Stimulated activated CD4-positive, alpha-beta T cell treated with anti-CD3 and anti-CD28 coated beads, Interleukin-12 subunit alpha, Interleukin-12 subunit beta, amount 100 ng/mL, for 48 hours (primary cell): ENCODE measurements at regions not wholly inside any gene's neighbourhood (a gene's known extent, or its start where the extent isn't known, plus 50 kb on each side); places are given as distances from the start of the nearest gene placed in this dataset.
A peak's percentile ranks its signal among the peaks of the same experiment; 100 is the strongest.
"Not testable (repeated sequence)": the region's sequence is repeated elsewhere in the genome, so short reads cannot be mapped to it uniquely, and the experiment has no call there.

Source experiments
- DNase-seq, 3 donors: peaks; one replicate each; pipeline ENCODE4 v3.0.0-alpha.2; 2020; ENCODE audit warnings: low read depth in 2 of 3, low spot score in 1 of 3

GRCh38 chr17:63171428-63172393 is 205.7 kb downstream of the TANC2 start:
- DNase-seq, result no peak

GRCh38 chr17:63173450-63173849 is 207.4 kb downstream of the TANC2 start:
- DNase-seq, result no peak

- no peak for DNase-seq
Measured at GRCh38 chr17:63173903-63174302, 207.9 kb downstream of the TANC2 start.

- DNase-seq, result no peak
Measured at GRCh38 chr17:63178530-63178929, 212.5 kb downstream of the TANC2 start.

- DNase-seq, result no peak
Measured at GRCh38 chr17:63181856-63182255, 215.8 kb downstream of the TANC2 start.

GRCh38 chr17:63185420-63185819 is 219.4 kb downstream of the TANC2 start:
- DNase-seq, result no peak

GRCh38 chr17:63189082-63189481 is 223.0 kb downstream of the TANC2 start:
- DNase-seq, result no peak

GRCh38 chr17:63189930-63190329 is 223.9 kb downstream of the TANC2 start:
- no peak for DNase-seq

- DNase-seq, result no peak
Measured at GRCh38 chr17:63190821-63191370, 224.9 kb downstream of the TANC2 start.

- no peak for DNase-seq
Measured at GRCh38 chr17:63191610-63192009, 225.6 kb downstream of the TANC2 start.

- no peak for DNase-seq
Measured at GRCh38 chr17:63193827-63194226, 227.8 kb downstream of the TANC2 start.

GRCh38 chr17:63196772-63197335 is 230.8 kb downstream of the TANC2 start:
- no peak for DNase-seq

GRCh38 chr17:63203652-63204051 is 237.6 kb downstream of the TANC2 start:
- DNase-seq, result no peak

- DNase-seq, result no peak
Measured at GRCh38 chr17:63221939-63222338, 224.2 kb downstream of the CYB561 start.

- DNase-seq, result peak; percentile 7 to 14 (median 8)
Measured at GRCh38 chr17:63222655-63223054, 223.5 kb downstream of the CYB561 start.

- DNase-seq, result no peak
Measured at GRCh38 chr17:63223212-63223911, 222.7 kb downstream of the CYB561 start.

GRCh38 chr17:63224644-63225043 is 221.5 kb downstream of the CYB561 start:
- no peak for DNase-seq

- DNase-seq, result not testable (repeated sequence)
Measured at GRCh38 chr17:63226720-63227119, 219.4 kb downstream of the CYB561 start.

GRCh38 chr17:63231015-63231620 is 215.0 kb downstream of the CYB561 start:
- DNase-seq, result not testable (repeated sequence)

- DNase-seq, result no peak
Measured at GRCh38 chr17:63232565-63233310, 213.4 kb downstream of the CYB561 start.
